AG10803 (cell line): ENCODE measurements at regions not wholly inside any gene's neighbourhood (a gene's known extent, or its start where the extent isn't known, plus 50 kb on each side); places are given as distances from the start of the nearest gene placed in this dataset.
A peak's percentile ranks its signal among the peaks of the same experiment; 100 is the strongest.

Experiments
- DNase-seq: peaks from one replicate; pipeline ENCODE4 v3.0.0; 2010; ENCODE audit warnings: low read depth
- H3K4me3 ChIP-seq: 2 replicates; pipeline ENCODE4 v1.5.1; 2011; ENCODE audit warnings: mild to moderate bottlenecking, low read length, control low read depth
- TF ChIP-seq, protein P1 (sequence below): conservative IDR thresholded peaks from 2 replicates; pipeline ENCODE4 v1.5.1; 2011; ENCODE audit warnings: mild to moderate bottlenecking, low read length, control low read depth, inconsistent platforms

DNA sequence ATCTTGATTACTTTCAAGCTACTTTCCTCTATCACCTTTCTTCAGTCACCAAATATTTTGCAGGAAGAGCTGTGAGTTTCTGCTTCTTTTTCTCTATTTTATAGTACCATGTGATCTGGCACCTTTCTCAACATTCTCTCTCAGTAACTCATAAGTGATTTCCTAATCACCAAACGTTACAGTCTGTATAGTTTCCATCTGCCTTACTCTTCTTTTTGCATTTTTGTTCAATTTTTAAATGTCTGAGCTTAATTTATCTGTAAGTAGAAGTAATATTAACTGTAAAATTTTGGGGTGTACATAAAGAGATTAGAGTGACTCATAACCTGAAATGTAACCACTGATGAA, 422.1 kb upstream of the SYT1 start:
- peak; percentile 61 for DNase-seq
- TF ChIP-seq, protein P1, sequence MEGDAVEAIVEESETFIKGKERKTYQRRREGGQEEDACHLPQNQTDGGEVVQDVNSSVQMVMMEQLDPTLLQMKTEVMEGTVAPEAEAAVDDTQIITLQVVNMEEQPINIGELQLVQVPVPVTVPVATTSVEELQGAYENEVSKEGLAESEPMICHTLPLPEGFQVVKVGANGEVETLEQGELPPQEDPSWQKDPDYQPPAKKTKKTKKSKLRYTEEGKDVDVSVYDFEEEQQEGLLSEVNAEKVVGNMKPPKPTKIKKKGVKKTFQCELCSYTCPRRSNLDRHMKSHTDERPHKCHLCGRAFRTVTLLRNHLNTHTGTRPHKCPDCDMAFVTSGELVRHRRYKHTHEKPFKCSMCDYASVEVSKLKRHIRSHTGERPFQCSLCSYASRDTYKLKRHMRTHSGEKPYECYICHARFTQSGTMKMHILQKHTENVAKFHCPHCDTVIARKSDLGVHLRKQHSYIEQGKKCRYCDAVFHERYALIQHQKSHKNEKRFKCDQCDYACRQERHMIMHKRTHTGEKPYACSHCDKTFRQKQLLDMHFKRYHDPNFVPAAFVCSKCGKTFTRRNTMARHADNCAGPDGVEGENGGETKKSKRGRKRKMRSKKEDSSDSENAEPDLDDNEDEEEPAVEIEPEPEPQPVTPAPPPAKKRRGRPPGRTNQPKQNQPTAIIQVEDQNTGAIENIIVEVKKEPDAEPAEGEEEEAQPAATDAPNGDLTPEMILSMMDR = no peak
- no peak overlapping the region for H3K4me3 ChIP-seq

DNA sequence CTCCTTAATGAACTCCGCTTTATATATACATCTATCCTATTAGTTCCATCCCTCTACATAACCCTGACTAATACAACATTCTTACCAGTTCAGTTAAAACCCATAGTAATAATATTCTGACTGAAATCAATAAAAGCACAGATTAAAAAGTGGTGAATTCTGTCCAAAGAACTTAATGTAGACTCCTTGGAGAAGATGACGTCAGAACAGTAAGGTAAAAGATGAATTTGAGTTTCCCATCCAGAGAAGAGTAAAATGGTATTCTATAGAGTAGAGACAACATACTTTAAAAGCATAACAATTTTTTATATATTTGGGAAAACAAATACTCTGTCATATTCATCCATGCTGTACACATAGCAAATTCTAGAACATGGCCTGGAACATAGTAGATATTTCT, 418.0 kb upstream of the SYT1 start:
- TF ChIP-seq, protein P1 = no peak
- no peak overlapping the region for H3K4me3 ChIP-seq
- DNase-seq = no peak

DNA sequence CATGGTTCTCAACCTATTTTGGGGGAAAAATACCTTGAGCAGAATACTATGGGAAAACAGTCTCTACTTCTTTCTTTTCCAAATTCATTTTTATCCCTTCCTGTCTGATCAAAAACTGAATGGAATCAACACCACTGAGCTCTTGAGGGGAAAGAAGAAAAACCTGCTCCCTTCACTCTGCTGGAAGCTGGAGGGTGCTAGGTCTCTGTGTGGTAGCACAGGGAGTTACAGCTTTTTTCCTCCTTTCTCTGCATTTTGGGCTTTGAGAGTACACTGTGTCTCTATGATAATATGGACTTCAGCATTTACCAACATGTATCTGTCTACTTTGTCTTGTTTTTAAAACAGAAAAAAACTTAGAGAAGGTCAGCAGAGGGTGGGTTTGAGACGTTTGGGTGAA, 417.2 kb upstream of the SYT1 start:
- DNase-seq = no peak
- TF ChIP-seq, protein P1 = no peak
- no peak overlapping the region for H3K4me3 ChIP-seq

DNA sequence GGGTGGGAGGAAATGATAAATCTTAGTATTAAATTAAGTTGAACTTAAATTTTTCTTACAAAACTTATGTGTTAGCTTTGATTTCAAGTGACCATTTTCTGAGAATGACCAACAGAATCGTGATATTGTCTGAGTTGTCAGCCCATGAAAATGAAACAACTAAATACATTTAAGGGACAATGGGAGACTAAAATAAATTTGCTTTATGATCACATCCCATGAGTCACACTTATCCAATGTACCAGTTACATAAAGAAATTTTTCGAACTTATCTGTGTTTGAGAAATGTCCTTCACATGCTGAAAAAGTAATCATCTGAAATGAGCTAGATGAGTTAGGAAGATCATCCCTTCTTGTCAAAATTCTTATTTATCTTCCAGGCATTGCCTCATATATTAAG, 415.9 kb upstream of the SYT1 start:
- TF ChIP-seq, protein P1 = no peak
- H3K4me3 ChIP-seq = no peak overlapping the region
- DNase-seq = no peak

DNA sequence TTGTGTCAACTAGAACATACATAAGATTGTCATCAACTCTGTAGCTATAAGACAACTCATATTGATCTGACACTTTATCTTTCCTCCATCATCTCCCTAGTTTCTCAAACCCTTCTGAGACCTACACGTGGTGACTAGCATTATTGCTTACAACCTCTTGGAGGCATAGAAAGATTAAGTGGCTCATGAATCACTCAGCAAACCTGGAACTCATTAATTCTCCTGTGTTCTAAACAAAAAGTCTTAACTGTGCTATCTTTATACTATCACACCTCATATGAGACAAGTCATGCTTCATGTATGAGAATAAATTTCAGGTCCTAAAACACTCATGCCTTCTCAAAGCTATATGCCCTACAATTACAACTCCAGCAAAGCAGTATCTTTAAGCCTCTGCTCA, 408.6 kb upstream of the SYT1 start:
- DNase-seq = no peak
- TF ChIP-seq, protein P1 = no peak
- H3K4me3 ChIP-seq = no peak overlapping the region

DNA sequence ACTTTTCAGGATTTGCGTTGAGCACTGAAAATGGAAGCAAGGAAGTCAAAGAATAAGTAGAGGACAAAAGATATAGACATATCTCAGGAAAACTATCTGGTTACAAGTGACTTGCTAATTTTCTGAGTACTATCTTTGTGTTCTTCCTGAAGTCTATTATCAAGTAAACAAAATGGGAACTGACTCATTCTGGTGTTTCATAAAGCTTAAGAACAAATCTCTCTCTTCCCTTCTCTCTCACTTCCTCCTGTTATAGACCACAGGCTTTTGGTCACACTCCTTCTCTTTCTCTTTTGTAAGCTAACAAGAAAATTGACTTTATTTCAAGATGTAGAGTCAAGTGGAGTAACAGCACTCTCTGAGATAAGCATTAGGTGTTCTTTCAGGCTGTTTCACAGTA, 406.6 kb upstream of the SYT1 start:
- TF ChIP-seq, protein P1 = no peak
- H3K4me3 ChIP-seq = no peak overlapping the region
- DNase-seq = peak; percentile 1

DNA sequence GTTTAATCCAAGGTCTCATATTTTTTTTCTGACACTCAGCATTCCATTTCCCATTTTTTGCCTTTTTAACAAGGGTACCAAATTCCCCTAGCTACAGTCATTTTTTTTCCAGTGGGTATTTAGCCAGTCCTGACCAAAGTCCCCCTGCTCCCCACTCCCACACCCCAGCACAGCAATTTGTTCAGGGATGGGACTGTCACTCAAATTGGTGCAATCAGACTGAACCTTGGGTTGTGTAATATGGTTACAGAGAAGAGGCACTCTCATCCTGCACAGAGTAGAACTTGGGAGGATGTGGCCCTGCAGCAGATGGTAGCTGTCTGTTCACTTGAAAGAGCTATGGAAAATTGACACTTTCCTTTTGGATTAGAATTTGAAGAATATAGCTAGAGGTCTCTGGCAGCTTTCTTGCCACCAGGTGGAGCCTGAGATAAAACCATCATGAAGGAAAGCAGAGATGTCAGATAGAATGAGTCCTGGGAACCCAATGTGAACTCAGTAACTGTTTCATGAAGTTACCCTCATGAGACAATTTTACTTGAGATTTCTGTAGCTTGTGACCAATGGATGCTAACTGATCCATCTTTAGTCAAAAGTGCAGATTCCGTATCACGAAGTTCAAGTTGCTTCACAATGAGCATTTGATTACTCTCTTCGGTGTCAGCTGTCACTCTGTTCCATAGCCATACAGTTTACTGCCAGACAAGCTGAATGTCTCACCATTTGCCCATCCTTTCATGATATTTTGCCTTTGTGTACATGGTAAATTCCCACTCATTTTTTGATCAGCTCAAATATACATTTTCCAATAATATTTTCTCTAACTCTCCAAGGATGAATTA, 394.0 kb upstream of the SYT1 start:
- DNase-seq = peak; percentile 50
- TF ChIP-seq, protein P1 = peak; percentile 65
- H3K4me3 ChIP-seq = no peak overlapping the region
